Midbrain (tissue), 1 donor: ENCODE measurements at regions not wholly inside any gene's neighbourhood (a gene's known extent, or its start where the extent isn't known, plus 50 kb on each side); places are given as distances from the start of the nearest gene placed in this dataset.
"Not testable (repeated sequence)": the region's sequence is repeated elsewhere in the genome, so short reads cannot be mapped to it uniquely, and the experiment has no call there.

ENCODE experiments used
- DNase-seq: peaks from one replicate; lab custom pipeline; 2025; lab: John Stamatoyannopoulos, UW

DNA sequence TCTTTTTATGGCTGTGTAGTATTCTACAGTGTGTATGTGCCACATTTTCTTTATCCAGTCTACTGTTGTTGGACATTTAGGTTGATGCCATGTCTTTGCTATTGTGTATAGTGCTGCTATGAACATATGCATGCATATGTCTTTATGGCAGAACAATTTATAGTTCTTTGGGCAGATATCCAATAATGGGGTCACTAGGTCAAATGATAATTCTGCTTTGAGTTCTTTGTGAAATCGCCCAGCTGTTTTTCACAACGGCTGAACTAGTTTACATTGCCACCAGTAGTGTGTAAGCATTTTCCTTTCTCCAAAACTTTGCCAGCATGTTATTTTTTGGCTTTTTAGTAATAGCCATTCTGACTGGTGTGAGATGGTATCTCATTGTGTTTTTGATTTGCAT lies 214.8 kb upstream of the TMEM229A start:
- DNase-seq, result no peak

DNA sequence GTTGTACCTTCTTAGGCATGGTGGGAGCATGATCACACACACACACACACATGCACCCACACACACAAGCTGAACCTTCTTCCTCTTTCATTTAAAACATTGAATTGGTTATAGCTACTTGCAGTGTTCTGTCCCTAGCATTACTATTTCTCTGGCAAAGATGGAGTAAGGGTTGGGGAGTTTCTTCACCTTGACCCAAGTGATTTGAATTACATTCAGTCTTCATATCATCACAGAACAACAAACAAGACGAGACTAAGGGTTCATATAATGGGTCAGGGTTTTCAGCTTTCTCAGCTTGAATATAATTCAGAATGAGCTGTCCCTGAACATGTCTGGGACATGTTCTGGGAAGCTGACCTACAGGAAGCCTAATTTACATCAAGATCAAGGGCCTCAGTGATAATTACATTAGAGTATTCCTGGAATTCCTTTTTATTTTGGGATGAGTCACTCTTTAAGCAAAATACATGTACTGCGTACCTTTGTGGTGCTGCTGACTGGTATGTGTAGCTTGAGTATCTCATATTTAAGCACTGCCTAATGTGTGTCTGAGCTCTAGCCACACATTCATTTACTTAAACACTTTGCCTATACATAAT lies 213.5 kb upstream of the TMEM229A start:
- DNase-seq, result no peak

- not testable (repeated sequence) for DNase-seq
These were observed 211.6 kb upstream of the TMEM229A start for GRCh38 chr7:124244469-124244868.

DNA sequence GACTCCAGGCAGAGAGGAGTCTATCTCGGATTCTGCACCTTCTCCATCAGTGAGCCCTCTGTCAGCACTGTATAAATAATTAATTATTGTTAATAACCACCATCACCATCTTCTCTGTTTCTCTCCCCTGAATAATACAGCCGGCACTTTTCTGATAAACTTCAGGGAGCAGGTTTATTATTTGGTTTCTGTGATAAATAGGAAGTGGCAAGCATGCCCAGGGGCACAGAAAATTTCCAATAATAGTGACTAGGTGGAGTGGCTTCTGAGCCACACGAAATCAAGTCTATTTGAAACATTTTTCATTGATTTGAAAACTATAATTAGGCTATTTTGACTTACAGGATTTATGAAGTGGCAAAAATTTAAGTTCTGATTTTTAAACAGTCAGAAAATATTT lies 186.8 kb upstream of the TMEM229A start:
- no peak for DNase-seq

DNA sequence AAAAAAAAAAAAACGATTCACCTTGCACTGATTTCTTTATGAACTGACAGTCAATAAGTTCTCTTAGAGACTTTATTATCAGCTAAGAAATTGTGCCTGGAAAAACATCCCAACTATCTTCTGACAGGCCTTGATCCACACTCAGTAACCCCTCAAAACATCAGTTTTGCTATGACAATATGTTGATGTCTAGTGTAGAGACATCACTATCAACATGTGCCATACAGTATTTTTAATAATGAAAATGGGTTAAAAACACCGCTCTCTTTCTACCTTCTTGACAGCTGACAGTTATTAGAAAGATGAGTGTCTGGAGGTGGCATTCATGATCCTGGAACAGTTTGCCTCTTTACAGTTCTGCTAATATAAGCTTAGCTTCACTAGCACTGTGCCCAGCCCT lies 175.8 kb upstream of the TMEM229A start:
- no peak for DNase-seq

DNA sequence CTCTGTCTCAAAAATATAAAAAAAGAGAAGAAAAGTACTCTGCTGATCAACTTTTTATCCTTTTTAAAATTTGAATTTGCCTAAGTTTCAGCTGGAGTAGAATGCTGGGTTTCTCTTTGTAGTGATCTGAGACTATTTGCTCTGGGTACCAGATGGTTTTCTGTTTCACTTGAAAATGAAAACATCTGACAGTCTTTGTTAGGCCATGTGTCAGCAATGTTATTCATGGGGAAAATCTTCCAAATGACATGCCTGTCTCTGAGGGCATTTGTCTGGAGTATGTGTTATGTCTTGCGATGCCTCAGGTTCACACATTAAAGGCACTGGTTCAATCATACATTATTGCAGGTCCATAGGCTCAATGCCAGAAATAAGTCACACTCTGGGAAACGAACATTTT lies 175.3 kb upstream of the TMEM229A start:
- no peak for DNase-seq

GRCh38 chr7:124205526-124205925 lies 172.7 kb upstream of the TMEM229A start:
- DNase-seq, result no peak

DNA sequence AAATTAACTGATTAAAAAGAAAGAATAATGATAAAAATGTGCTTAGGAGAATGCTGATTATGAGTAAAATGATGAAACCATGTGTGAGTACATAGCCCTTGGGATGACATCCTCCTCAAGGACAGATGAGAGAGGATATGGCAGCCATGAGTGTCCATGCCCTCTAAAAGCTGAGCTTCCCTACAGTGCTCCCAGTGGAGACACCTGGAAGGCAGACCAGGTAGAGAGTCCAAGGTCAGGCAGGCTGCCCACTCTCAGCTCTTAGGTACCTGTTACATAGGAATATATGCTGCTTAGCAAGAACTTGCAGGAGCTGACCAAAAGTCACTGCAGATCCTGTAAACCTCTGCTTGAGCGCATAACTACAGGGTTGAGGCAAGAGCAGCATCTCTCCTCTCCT lies 169.7 kb upstream of the TMEM229A start:
- no peak for DNase-seq

- DNase-seq, result no peak
These were observed 169.0 kb upstream of the TMEM229A start for GRCh38 chr7:124201768-124202349.

DNA sequence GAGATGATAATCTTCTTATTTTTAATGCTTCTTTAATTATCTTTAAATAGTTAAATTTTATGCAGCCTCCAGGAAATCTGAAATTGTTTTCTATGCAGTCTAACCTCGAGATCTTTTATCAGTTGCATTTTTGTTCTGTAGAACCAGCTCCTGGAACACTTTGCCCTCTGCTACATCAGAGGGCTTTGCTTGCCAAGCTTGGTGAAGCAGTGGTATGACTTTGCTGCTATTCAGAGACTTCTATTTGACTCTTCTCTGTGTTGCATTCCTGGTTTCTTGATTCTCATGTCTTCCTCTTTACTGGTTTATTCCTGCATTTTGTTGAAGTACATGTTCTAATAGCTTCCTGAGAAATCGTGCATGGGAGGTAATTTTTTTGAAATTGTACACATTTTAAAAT lies 163.7 kb upstream of the TMEM229A start:
- DNase-seq, result no peak

DNA sequence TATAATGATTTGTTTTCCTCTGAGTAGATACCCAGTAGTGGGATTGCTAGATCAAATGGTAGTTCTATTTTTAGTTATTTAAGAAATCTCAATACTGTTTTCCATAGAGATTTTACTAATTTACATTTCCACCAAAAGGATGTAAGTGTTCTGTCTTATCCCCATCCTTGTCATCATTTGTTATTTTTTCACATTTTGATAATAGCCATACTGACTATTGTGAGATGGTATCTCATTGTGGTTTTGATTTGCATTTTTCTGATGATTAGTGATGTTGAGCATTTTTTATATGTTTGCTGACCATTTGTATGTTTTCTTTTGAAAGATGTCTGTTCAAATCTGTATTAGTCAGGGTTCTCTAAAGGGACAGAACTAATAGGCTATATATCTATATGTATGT lies 160.0 kb upstream of the TMEM229A start:
- no peak for DNase-seq

- no peak for DNase-seq
These were observed 158.8 kb upstream of the TMEM229A start for GRCh38 chr7:124191713-124192112.

DNA sequence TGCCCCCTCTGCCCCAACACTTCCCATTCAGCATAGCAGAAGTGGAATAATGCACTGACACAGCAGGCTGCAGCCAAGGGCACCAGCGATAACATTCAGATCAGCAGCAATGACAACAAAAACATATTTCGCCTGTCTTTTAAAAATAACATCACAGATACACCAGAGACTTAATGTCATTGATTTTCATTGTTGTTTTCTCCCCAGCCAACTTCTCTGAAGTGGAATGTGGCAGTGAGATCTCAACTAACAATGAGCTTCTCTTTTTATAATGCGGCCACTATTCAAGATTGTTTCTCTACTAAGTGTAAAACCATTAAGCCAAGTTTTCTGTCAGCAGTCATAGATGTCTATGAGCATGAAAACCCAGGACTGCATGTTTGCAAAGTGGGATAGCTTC lies 158.2 kb upstream of the TMEM229A start:
- no peak for DNase-seq

DNA sequence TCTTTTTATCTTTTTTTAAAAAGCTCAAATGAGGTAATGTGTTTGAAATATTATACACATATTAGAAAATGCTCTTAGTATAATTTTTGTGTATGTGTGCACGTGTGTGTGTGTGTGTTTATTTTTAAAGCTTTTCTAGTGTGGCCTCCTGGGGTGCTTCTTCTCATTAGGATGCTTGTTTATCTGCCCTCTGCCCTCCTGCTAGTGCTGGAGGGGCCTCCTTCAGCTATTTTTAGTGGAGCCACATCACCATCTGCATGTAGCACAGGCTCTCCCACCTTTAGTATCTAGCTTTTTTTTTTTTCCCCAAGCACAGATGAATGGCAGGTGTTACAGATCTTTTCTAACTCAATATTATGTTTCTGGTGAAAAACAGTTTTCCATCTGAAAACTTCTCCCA lies 155.7 kb upstream of the TMEM229A start:
- no peak for DNase-seq

DNA sequence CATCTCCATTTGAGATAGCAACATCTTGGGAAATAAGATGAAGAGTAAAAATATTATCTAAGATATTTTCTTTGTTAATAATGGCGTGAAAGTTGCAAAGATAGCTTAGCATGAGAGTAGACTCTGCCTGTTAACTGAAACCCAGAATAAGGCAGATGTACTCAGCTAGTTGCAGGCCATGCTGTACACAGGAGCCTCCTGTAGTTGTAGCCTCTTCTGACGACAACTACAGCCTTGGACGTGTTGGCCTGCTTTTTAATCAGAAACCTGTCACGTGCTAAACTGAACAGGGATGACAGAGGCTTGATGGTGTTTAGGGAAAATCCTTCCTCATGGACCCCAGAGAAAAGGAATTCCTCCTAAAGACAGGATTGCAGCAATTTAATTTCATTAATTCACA lies 155.1 kb upstream of the TMEM229A start:
- no peak for DNase-seq

GRCh38 chr7:124183649-124184048 lies 150.8 kb upstream of the TMEM229A start:
- no peak for DNase-seq

DNA sequence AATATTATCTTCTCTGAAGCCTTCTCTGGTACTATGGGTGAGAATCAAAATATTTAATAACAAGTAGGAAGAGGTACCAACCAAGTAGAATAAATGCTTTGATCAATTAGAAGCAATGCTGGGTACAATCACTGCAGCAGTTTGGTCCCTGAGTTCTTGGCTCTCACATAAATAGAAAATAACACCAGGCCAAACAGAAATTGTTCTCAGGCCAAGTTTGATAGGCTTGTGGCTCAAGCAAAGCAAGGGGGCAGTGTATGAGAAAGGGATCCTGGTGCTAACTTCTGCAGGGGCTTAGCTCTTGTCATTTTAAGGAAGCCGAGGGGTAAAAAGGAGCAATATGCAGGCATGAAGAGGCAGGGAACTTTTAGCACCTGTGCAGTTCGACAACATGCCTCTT lies 146.8 kb upstream of the TMEM229A start:
- DNase-seq, result no peak

DNA sequence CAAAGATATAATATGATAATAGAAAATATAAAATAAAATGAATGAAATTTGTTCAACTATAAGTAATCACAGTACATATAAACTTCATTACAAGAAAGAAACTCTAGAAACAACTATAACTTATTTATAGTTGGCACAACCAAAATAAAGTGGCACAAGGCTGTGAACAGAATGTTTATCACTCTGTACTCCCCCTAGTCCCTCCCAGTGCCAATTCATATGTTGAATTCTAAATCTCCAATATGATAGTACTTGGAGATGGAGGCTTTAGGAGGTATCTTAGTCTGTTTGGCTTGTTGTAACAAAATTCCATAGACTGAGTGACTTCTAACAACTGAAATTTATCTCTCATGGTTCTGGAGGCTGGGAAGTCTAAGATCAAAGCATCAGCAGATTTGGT lies 145.0 kb upstream of the TMEM229A start:
- DNase-seq, result no peak

GRCh38 chr7:124171812-124172211 lies 138.9 kb upstream of the TMEM229A start:
- DNase-seq, result not testable (repeated sequence)

- peak; percentile 61 for DNase-seq
These were observed 138.2 kb upstream of the TMEM229A start for GRCh38 chr7:124171068-124171467.

- no peak for DNase-seq
These were observed 135.7 kb upstream of the TMEM229A start for GRCh38 chr7:124168616-124169015.

- no peak for DNase-seq
These were observed 129.8 kb upstream of the TMEM229A start for GRCh38 chr7:124162667-124163066.

GRCh38 chr7:124155432-124156022 lies 122.7 kb upstream of the TMEM229A start:
- peak; percentile 48 for DNase-seq
